ENCODE measurements at regions not wholly inside any gene's neighbourhood (a gene's known extent, or its start where the extent isn't known, plus 50 kb on each side); places are given as distances from the start of the nearest gene placed in this dataset.
"Not testable (repeated sequence)": the region's sequence is repeated elsewhere in the genome, so short reads cannot be mapped to it uniquely, and the experiment has no call there.

GRCh38 chr2:60214626-60214875 lies 338.9 kb downstream of the BCL11A start:
- Histone ChIP-seq H3K4me2 (ENCODE audit: low read depth, low read length) (no peak overlapping the region), H3K9me3 (replicated peaks; ENCODE audit: insufficient read depth, low read length) (no peaks in the 10 kb centered on the region), H2AFZ (ENCODE audit: low read length) (no peak overlapping the region), H3K9me2 (replicated peaks; ENCODE audit: insufficient read depth, low read length) (no peaks in the 10 kb centered on the region), H3F3A (ENCODE audit: insufficient read depth, low read length) (no peaks in the 10 kb centered on the region), H3K36me3 (replicated peaks; ENCODE audit: insufficient read depth, low read length) (no peaks in the 10 kb centered on the region), H3K9ac (ENCODE audit: low read length) (no peak overlapping the region), H4K20me1 (ENCODE audit: insufficient read depth, low read length) (no peaks in the 10 kb centered on the region), H3K4me1 (ENCODE audit: low read length) (no peaks in the 10 kb centered on the region), H3K27me3 (replicated peaks; ENCODE audit: insufficient read depth, low read length) (no peaks in the 10 kb centered on the region), H3K79me2 (ENCODE audit: low read length) (no peaks in the 10 kb centered on the region), H3K27ac (ENCODE audit: low read length) (no peak overlapping the region), H3K4me3 (ENCODE audit: low read length) (no peak overlapping the region)
- DNase-seq = no peak
- TF ChIP-seq CTCF (IDR thresholded peaks at IDR 0.05; ENCODE audit: low read length) (no peak), EZH2phosphoT487 (IDR thresholded peaks at IDR 0.05; ENCODE audit: low read length) (no peak), EZH2 (optimal IDR thresholded peaks at IDR 0.05; ENCODE audit: low read depth, low read length) (no peak)

- no peaks in the 10 kb centered on the region for H3K36me3 ChIP-seq (replicated peaks; ENCODE audit: insufficient read depth, low read length)
- H3F3A ChIP-seq (ENCODE audit: insufficient read depth, low read length) = no peaks in the 10 kb centered on the region
- no peaks in the 10 kb centered on the region for H4K20me1 ChIP-seq (ENCODE audit: insufficient read depth, low read length)
- no peak overlapping the region for H3K4me2 ChIP-seq (ENCODE audit: low read depth, low read length)
- H3K9me2 ChIP-seq (replicated peaks; ENCODE audit: insufficient read depth, low read length) = no peaks in the 10 kb centered on the region
- no peaks in the 10 kb centered on the region for H3K79me2 ChIP-seq (ENCODE audit: low read length)
- H3K4me1 ChIP-seq (ENCODE audit: low read length) = no peaks in the 10 kb centered on the region
- TF ChIP-seq EZH2phosphoT487 (IDR thresholded peaks at IDR 0.05; ENCODE audit: low read length) (no peak), CTCF (IDR thresholded peaks at IDR 0.05; ENCODE audit: low read length) (no peak), EZH2 (optimal IDR thresholded peaks at IDR 0.05; ENCODE audit: low read depth, low read length) (no peak)
- no peaks in the 10 kb centered on the region for H3K9me3 ChIP-seq (replicated peaks; ENCODE audit: insufficient read depth, low read length)
- DNase-seq = no peak
- no peaks in the 10 kb centered on the region for H3K27me3 ChIP-seq (replicated peaks; ENCODE audit: insufficient read depth, low read length)
- no peak overlapping the region for H3K27ac ChIP-seq (ENCODE audit: low read length)
- H3K9ac ChIP-seq (ENCODE audit: low read length) = no peak overlapping the region
- no peak overlapping the region for H3K4me3 ChIP-seq (ENCODE audit: low read length)
- H2AFZ ChIP-seq (ENCODE audit: low read length) = no peak overlapping the region
Observed at GRCh38 chr2:60213865-60214625, 339.4 kb downstream of the BCL11A start.

- no peak overlapping the region for H3K4me3 ChIP-seq (ENCODE audit: low read length)
- H3K4me1 ChIP-seq (ENCODE audit: low read length) = no peaks in the 10 kb centered on the region
- H3K9me2 ChIP-seq (replicated peaks; ENCODE audit: insufficient read depth, low read length) = no peaks in the 10 kb centered on the region
- DNase-seq = no peak
- H3K9me3 ChIP-seq (replicated peaks; ENCODE audit: insufficient read depth, low read length) = no peaks in the 10 kb centered on the region
- no peak overlapping the region for H3K9ac ChIP-seq (ENCODE audit: low read length)
- H2AFZ ChIP-seq (ENCODE audit: low read length) = no peak overlapping the region
- TF ChIP-seq CTCF (IDR thresholded peaks at IDR 0.05; ENCODE audit: low read length) (no peak), EZH2 (optimal IDR thresholded peaks at IDR 0.05; ENCODE audit: low read depth, low read length) (no peak), EZH2phosphoT487 (IDR thresholded peaks at IDR 0.05; ENCODE audit: low read length) (no peak)
- no peaks in the 10 kb centered on the region for H3F3A ChIP-seq (ENCODE audit: insufficient read depth, low read length)
- no peaks in the 10 kb centered on the region for H3K27me3 ChIP-seq (replicated peaks; ENCODE audit: insufficient read depth, low read length)
- H3K27ac ChIP-seq (ENCODE audit: low read length) = no peak overlapping the region
- H3K4me2 ChIP-seq (ENCODE audit: low read depth, low read length) = no peak overlapping the region
- H4K20me1 ChIP-seq (ENCODE audit: insufficient read depth, low read length) = no peaks in the 10 kb centered on the region
- no peaks in the 10 kb centered on the region for H3K79me2 ChIP-seq (ENCODE audit: low read length)
- no peaks in the 10 kb centered on the region for H3K36me3 ChIP-seq (replicated peaks; ENCODE audit: insufficient read depth, low read length)
Observed at GRCh38 chr2:60212181-60212945, 341.1 kb downstream of the BCL11A start.

GRCh38 chr2:60189006-60189405 lies 364.4 kb downstream of the BCL11A start:
- H3K27ac ChIP-seq (ENCODE audit: low read length); H3K36me3 ChIP-seq (replicated peaks; ENCODE audit: insufficient read depth, low read length); H3K9me2 ChIP-seq (replicated peaks; ENCODE audit: insufficient read depth, low read length); H3F3A ChIP-seq (ENCODE audit: insufficient read depth, low read length); H4K20me1 ChIP-seq (ENCODE audit: insufficient read depth, low read length); H3K79me2 ChIP-seq (ENCODE audit: low read length); H3K9me3 ChIP-seq (replicated peaks; ENCODE audit: insufficient read depth, low read length); H3K4me1 ChIP-seq (ENCODE audit: low read length); H3K4me3 ChIP-seq (ENCODE audit: low read length); H3K9ac ChIP-seq (ENCODE audit: low read length); H3K4me2 ChIP-seq (ENCODE audit: low read depth, low read length); H2AFZ ChIP-seq (ENCODE audit: low read length); H3K27me3 ChIP-seq (replicated peaks; ENCODE audit: insufficient read depth, low read length); DNase-seq: not testable (repeated sequence)

Data from MM.1S (cell line).